Inflammatory macrophage (primary cell): ENCODE measurements at regions not wholly inside any gene's neighbourhood (a gene's known extent, or its start where the extent isn't known, plus 50 kb on each side); places are given as distances from the start of the nearest gene placed in this dataset.

Experiments
- DNase-seq, 2 donors: peaks; one replicate each; pipeline ENCODE4 v3.0.0-alpha.2; 2020 to 2022

GRCh38 chr6:139517998-139518555, 143.6 kb upstream of the CITED2 start:
- DNase-seq: peak; percentile 52 to 58

- DNase-seq: no peak
These were observed 141.1 kb upstream of the CITED2 start for GRCh38 chr6:139515511-139515910.

- peak; percentile 37 to 38 for DNase-seq
These were observed 140.4 kb upstream of the CITED2 start for GRCh38 chr6:139514819-139515218.

GRCh38 chr6:139510040-139510790, 135.8 kb upstream of the CITED2 start:
- DNase-seq: no peak

GRCh38 chr6:139509167-139509566, 134.7 kb upstream of the CITED2 start:
- no peak for DNase-seq

GRCh38 chr6:139508576-139508975, 134.1 kb upstream of the CITED2 start:
- DNase-seq: no peak

GRCh38 chr6:139508023-139508422, 133.6 kb upstream of the CITED2 start:
- peak; percentile 68 to 72 for DNase-seq

- DNase-seq: no peak
These were observed 126.5 kb upstream of the CITED2 start for GRCh38 chr6:139500977-139501376.

GRCh38 chr6:139498715-139499114, 124.3 kb upstream of the CITED2 start:
- DNase-seq: no peak

- DNase-seq: no peak
These were observed 123.0 kb upstream of the CITED2 start for GRCh38 chr6:139497345-139497961.

GRCh38 chr6:139496654-139497344, 122.4 kb upstream of the CITED2 start:
- DNase-seq: no peak

- DNase-seq: no peak
These were observed 120.0 kb upstream of the CITED2 start for GRCh38 chr6:139494376-139494990.

- peak; percentile 79 to 81 for DNase-seq
These were observed 116.0 kb upstream of the CITED2 start for GRCh38 chr6:139490482-139490881.

- no peak for DNase-seq
These were observed 112.0 kb upstream of the CITED2 start for GRCh38 chr6:139486476-139486799.

GRCh38 chr6:139485742-139486475, 111.5 kb upstream of the CITED2 start:
- no peak for DNase-seq

GRCh38 chr6:139485185-139485584, 110.7 kb upstream of the CITED2 start:
- DNase-seq: no peak

- no peak for DNase-seq
These were observed 108.6 kb upstream of the CITED2 start for GRCh38 chr6:139483079-139483478.

GRCh38 chr6:139482287-139482686, 107.8 kb upstream of the CITED2 start:
- DNase-seq: no peak

GRCh38 chr6:139480356-139481165, 106.1 kb upstream of the CITED2 start:
- DNase-seq: no peak

GRCh38 chr6:139479433-139480222, 105.2 kb upstream of the CITED2 start:
- DNase-seq: no peak

- no peak for DNase-seq
These were observed 101.2 kb upstream of the CITED2 start for GRCh38 chr6:139475646-139476045.
